ENCODE measurements at regions not wholly inside any gene's neighbourhood (a gene's known extent, or its start where the extent isn't known, plus 50 kb on each side); places are given as distances from the start of the nearest gene placed in this dataset.
"Not testable (repeated sequence)": the region's sequence is repeated elsewhere in the genome, so short reads cannot be mapped to it uniquely, and the experiment has no call there.

GRCh38 chr3:145094355-145094941, 1066.5 kb downstream of the PLOD2 start:
- DNase-seq, result no peak

- not testable (repeated sequence) for DNase-seq
Measured at GRCh38 chr3:145111141-145111540, 1049.8 kb downstream of the PLOD2 start.

GRCh38 chr3:145116769-145117168, 1044.2 kb downstream of the PLOD2 start:
- no peak for DNase-seq

- DNase-seq, result no peak
Measured at GRCh38 chr3:145118303-145118702, 1042.7 kb downstream of the PLOD2 start.

GRCh38 chr3:145124900-145125678, 1035.9 kb downstream of the PLOD2 start:
- DNase-seq, result no peak

- no peak for DNase-seq
Measured at GRCh38 chr3:145133281-145133680, 1027.7 kb downstream of the PLOD2 start.

- no peak for DNase-seq
Measured at GRCh38 chr3:145134738-145135137, 1026.2 kb downstream of the PLOD2 start.

GRCh38 chr3:145144361-145144760, 1016.6 kb downstream of the PLOD2 start:
- DNase-seq, result no peak

- DNase-seq, result no peak
Measured at GRCh38 chr3:145145461-145145860, 1015.5 kb downstream of the PLOD2 start.

- DNase-seq, result no peak
Measured at GRCh38 chr3:145159640-145160039, 1001.3 kb downstream of the PLOD2 start.

- no peak for DNase-seq
Measured at GRCh38 chr3:145170121-145170520, 990.9 kb downstream of the PLOD2 start.

- no peak for DNase-seq
Measured at GRCh38 chr3:145175626-145176025, 985.4 kb downstream of the PLOD2 start.

- no peak for DNase-seq
Measured at GRCh38 chr3:145176907-145177306, 984.1 kb downstream of the PLOD2 start.

- no peak for DNase-seq
Measured at GRCh38 chr3:145177828-145178227, 983.2 kb downstream of the PLOD2 start.

- DNase-seq, result no peak
Measured at GRCh38 chr3:145182196-145182911, 978.6 kb downstream of the PLOD2 start.

GRCh38 chr3:145183261-145183660, 977.7 kb downstream of the PLOD2 start:
- DNase-seq, result no peak

GRCh38 chr3:145188079-145188770, 972.8 kb downstream of the PLOD2 start:
- DNase-seq, result no peak

- no peak for DNase-seq
Measured at GRCh38 chr3:145190138-145190537, 970.8 kb downstream of the PLOD2 start.

- no peak for DNase-seq
Measured at GRCh38 chr3:145190761-145191160, 970.2 kb downstream of the PLOD2 start.

GRCh38 chr3:145191543-145191942, 969.4 kb downstream of the PLOD2 start:
- no peak for DNase-seq

GRCh38 chr3:145197051-145197820, 963.7 kb downstream of the PLOD2 start:
- DNase-seq, result no peak

GRCh38 chr3:145197821-145198220, 963.2 kb downstream of the PLOD2 start:
- DNase-seq, result no peak

- DNase-seq, result no peak
Measured at GRCh38 chr3:145209561-145209960, 951.4 kb downstream of the PLOD2 start.
